Neural cell (in vitro differentiated cells): ENCODE measurements at regions not wholly inside any gene's neighbourhood (a gene's known extent, or its start where the extent isn't known, plus 50 kb on each side); places are given as distances from the start of the nearest gene placed in this dataset.

Source experiments
- H2AFZ ChIP-seq: fragments of 200-600, 300-800 bp; sonication (generic), shearing (Covaris generic); 2 replicates; pipeline ENCODE4 v1.6.0; 2014; ENCODE audit warnings: low read depth, mild to moderate bottlenecking, antibody characterized with exemption, low read length, moderate library complexity
- H3F3A ChIP-seq: fragments of 200-600 bp; shearing (Covaris generic); 2 replicates; pipeline ENCODE4 v1.6.1; 2016; ENCODE audit warnings: mild to moderate bottlenecking, moderate library complexity, mixed read lengths, antibody characterized with exemption, low read length; ENCODE audit not compliant: insufficient read depth, poor library complexity, severe bottlenecking
- H3K27ac ChIP-seq: fragments of 200-600, 300-800 bp; sonication (generic), shearing (Covaris generic); 2 replicates; pipeline ENCODE4 v1.5.1; 2014; ENCODE audit warnings: mild to moderate bottlenecking, low read length, moderate library complexity
- H3K27me3 ChIP-seq: fragments of 300-800, 200-600 bp; sonication (generic), shearing (Covaris generic); 2 replicates; pipeline ENCODE4 v1.6.0; 2014; ENCODE audit warnings: mild to moderate bottlenecking, low read depth, low read length, moderate library complexity; ENCODE audit not compliant: insufficient read depth
- H3K36me3 ChIP-seq: fragments of 300-800, 200-600 bp; sonication (generic), shearing (Covaris generic); 2 replicates; pipeline ENCODE4 v1.5.1; 2014; ENCODE audit warnings: mild to moderate bottlenecking, antibody characterized with exemption, low read length, moderate library complexity; ENCODE audit not compliant: insufficient read depth
- H3K4me2 ChIP-seq: fragments of 300-800, 200-600 bp; sonication (generic), shearing (Covaris generic); 2 replicates; pipeline ENCODE4 v1.6.0; 2014; ENCODE audit warnings: mild to moderate bottlenecking, low read length
- H3K4me3 ChIP-seq: fragments of 300-800, 200-600 bp; sonication (generic), shearing (Covaris generic); 2 replicates; pipeline ENCODE4 v1.5.1; 2014; ENCODE audit warnings: mild to moderate bottlenecking, low read length, moderate library complexity
- H3K79me2 ChIP-seq: fragments of 200-600 bp; shearing (Covaris generic); replicated peaks from 2 replicates; pipeline ENCODE4 v1.6.0; 2014; ENCODE audit warnings: mild to moderate bottlenecking, low read length, moderate library complexity; ENCODE audit not compliant: insufficient read depth
- H3K9ac ChIP-seq: fragments of 300-800, 200-600 bp; sonication (generic), shearing (Covaris generic); 2 replicates; pipeline ENCODE4 v1.6.1; 2016; ENCODE audit warnings: mild to moderate bottlenecking, low read length, mixed read lengths
- H3K9me2 ChIP-seq: fragments of 200-600 bp; shearing (Covaris generic); 2 replicates; pipeline ENCODE4 v1.6.1; 2016; ENCODE audit warnings: mild to moderate bottlenecking, low read length, mixed read lengths; ENCODE audit not compliant: insufficient read depth
- H3K9me3 ChIP-seq: fragments of 200-600, 300-800 bp; sonication (generic), shearing (Covaris generic); 2 replicates; pipeline ENCODE4 v1.6.1; 2016; ENCODE audit warnings: mild to moderate bottlenecking, mixed run types, low read length, moderate library complexity, mixed read lengths
- H4K20me1 ChIP-seq: fragments of 200-600 bp; shearing (Covaris generic); 2 replicates; pipeline ENCODE4 v1.6.1; 2016; ENCODE audit warnings: mild to moderate bottlenecking, mixed run types; ENCODE audit not compliant: insufficient read depth
- CTCF ChIP-seq: fragments of 450-650 bp; IDR thresholded peaks from 2 replicates; pipeline ENCODE4 v1.5.1; 2014; ENCODE audit warnings: antibody characterized with exemption, mild to moderate bottlenecking, moderate library complexity; ENCODE audit not compliant: poor library complexity, severe bottlenecking
- EP300 ChIP-seq: fragments of 450-650 bp; conservative IDR thresholded peaks from 2 replicates; pipeline ENCODE4 v1.6.1; 2014; ENCODE audit warnings: antibody characterized with exemption, mild to moderate bottlenecking, moderate library complexity; ENCODE audit not compliant: poor library complexity, severe bottlenecking
- EZH2 ChIP-seq: fragments of 200-600, 300-800 bp; shearing (Covaris generic), sonication (generic); IDR thresholded peaks from 2 replicates; pipeline ENCODE4 v1.6.1; 2014; ENCODE audit warnings: antibody characterized with exemption, low read length, borderline replicate concordance, mild to moderate bottlenecking; ENCODE audit not compliant: insufficient read depth, poor library complexity, severe bottlenecking
- MXI1 ChIP-seq: fragments of 450-650 bp; conservative IDR thresholded peaks from 2 replicates; pipeline ENCODE4 v1.6.1; 2014; ENCODE audit warnings: antibody characterized with exemption, mild to moderate bottlenecking; ENCODE audit not compliant: poor library complexity, severe bottlenecking
- POLR2AphosphoS5 ChIP-seq: IDR thresholded peaks from 2 replicates; pipeline ENCODE4 v1.6.1; 2012
- RAD21 ChIP-seq: fragments of 450-650 bp; conservative IDR thresholded peaks from 2 replicates; pipeline ENCODE4 v1.6.1; 2014; ENCODE audit warnings: antibody characterized with exemption, mild to moderate bottlenecking, moderate library complexity
- REST ChIP-seq: IDR thresholded peaks from 2 replicates; pipeline ENCODE4 v1.6.1; 2012; ENCODE audit warnings: borderline replicate concordance
- SMC3 ChIP-seq: fragments of 450-650 bp; conservative IDR thresholded peaks from 2 replicates; pipeline ENCODE4 v1.6.1; 2014; ENCODE audit warnings: antibody characterized with exemption, mild to moderate bottlenecking, moderate library complexity; ENCODE audit not compliant: poor library complexity
- TAF1 ChIP-seq: IDR thresholded peaks from 2 replicates; pipeline ENCODE4 v1.6.1; 2012; ENCODE audit warnings: low read depth

- H3K27ac ChIP-seq = no peak overlapping the region
- H3K4me2 ChIP-seq = no peak overlapping the region
- H3K9me2 ChIP-seq = no peaks in the 10 kb centered on the region
- H3K9ac ChIP-seq = no peak overlapping the region
- H3K79me2 ChIP-seq = no peaks in the 10 kb centered on the region
- H4K20me1 ChIP-seq = no peaks in the 10 kb centered on the region
- no peaks in the 10 kb centered on the region for H3K9me3 ChIP-seq
- no peaks in the 10 kb centered on the region for H3K36me3 ChIP-seq
- H3K27me3 ChIP-seq = no peaks in the 10 kb centered on the region
- H2AFZ ChIP-seq = no peak overlapping the region
- no peaks in the 10 kb centered on the region for H3F3A ChIP-seq
- no peak overlapping the region for H3K4me3 ChIP-seq
- TF ChIP-seq RAD21 (no peak), EZH2 (no peak), EP300 (no peak), REST (no peak), TAF1 (no peak), MXI1 (no peak), SMC3 (no peak), POLR2AphosphoS5 (no peak), CTCF (no peak)
Measured at GRCh38 chr9:16179566-16179965, 626.7 kb downstream of the CCDC171 start.

DNA sequence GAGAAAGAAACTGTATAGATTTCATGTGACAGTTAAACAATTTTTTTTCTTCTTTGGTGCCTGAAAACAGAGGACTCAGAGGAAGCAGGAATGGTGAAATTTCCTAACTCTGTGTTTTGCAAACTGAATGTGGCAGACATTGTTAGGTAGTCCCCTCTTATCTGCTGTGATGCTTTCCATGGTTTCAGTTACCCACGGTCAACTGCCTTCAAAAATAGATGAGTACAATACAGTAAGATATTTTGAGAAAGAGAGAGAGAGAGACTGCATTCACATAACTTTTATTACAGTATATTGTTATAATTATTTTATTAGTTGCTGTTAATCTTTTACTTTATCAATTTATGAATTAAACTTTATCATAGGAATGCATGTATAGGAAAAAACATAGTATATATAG lies 627.2 kb downstream of the CCDC171 start:
- Histone ChIP-seq H3K4me2 (no peak overlapping the region), H2AFZ (no peak overlapping the region), H3K36me3 (no peaks in the 10 kb centered on the region), H3K9ac (no peak overlapping the region), H3F3A (no peaks in the 10 kb centered on the region), H3K9me2 (no peaks in the 10 kb centered on the region), H3K27me3 (no peaks in the 10 kb centered on the region), H3K9me3 (no peaks in the 10 kb centered on the region), H3K4me3 (no peak overlapping the region), H3K79me2 (no peaks in the 10 kb centered on the region), H4K20me1 (no peaks in the 10 kb centered on the region), H3K27ac (no peak overlapping the region)
- TF ChIP-seq REST = no peak
- TF ChIP-seq SMC3 = no peak
- no peak for TF ChIP-seq EZH2
- TF ChIP-seq EP300 = no peak
- no peak for TF ChIP-seq RAD21
- TF ChIP-seq TAF1 = no peak
- no peak for TF ChIP-seq POLR2AphosphoS5
- TF ChIP-seq MXI1 = no peak
- no peak for TF ChIP-seq CTCF
